AG04449 (cell line): ENCODE measurements at regions not wholly inside any gene's neighbourhood (a gene's known extent, or its start where the extent isn't known, plus 50 kb on each side); places are given as distances from the start of the nearest gene placed in this dataset.

Experiments used
- CTCF ChIA-PET: fragments of 350-600 bp; formaldehyde crosslinking; extraction: SDS; loops from one replicate; lab custom pipeline; 2021; ENCODE audit warnings: antibody characterized with exemption; lab: Yijun Ruan, JAX
- POLR2A ChIA-PET: fragments of 400-600, 350-600 bp; formaldehyde crosslinking; extraction: SDS; loops from one replicate; lab custom pipeline; 2020; ENCODE audit warnings: antibody characterized with exemption, inconsistent platforms; lab: Yijun Ruan, JAX
- DNase-seq: peaks from one replicate; pipeline ENCODE4 v3.0.0-alpha.2; 2010; ENCODE audit warnings: low read depth, low spot score
- H3K4me3 ChIP-seq: 2 replicates; pipeline ENCODE4 v1.5.1; 2011; ENCODE audit warnings: low read depth, mild to moderate bottlenecking, control low read depth, low read length
- TF ChIP-seq, protein P1 (sequence below): IDR thresholded peaks from one replicate; pipeline ENCODE4 v1.5.1; 2011; ENCODE audit warnings: mild to moderate bottlenecking, moderate library complexity, low read length, control low read depth, inconsistent platforms; ENCODE audit not compliant: insufficient read depth; ENCODE audit errors: missing control alignments

DNA sequence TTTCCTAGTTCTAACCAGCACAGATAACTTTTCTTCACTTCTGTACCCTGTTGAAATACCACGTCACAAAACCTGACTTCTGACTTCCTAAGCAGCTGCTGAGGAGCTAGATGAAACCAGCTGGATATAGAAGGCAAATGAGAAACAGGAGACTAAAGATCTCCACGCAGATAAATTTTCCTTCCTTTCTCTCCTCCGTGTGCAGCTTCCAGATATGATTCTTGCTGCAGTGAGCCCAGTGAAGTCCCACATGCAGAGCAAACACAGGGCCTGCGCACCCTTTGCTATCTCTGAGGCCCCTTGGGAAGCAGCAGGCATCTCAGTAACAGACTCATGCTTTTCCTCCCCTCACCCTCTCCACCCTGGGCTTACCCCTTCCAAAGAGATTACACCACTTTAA lies 1638.3 kb downstream of the MAT2B start:
- no peak for DNase-seq
- H3K4me3 ChIP-seq, result no peak overlapping the region
- TF ChIP-seq, protein P1, sequence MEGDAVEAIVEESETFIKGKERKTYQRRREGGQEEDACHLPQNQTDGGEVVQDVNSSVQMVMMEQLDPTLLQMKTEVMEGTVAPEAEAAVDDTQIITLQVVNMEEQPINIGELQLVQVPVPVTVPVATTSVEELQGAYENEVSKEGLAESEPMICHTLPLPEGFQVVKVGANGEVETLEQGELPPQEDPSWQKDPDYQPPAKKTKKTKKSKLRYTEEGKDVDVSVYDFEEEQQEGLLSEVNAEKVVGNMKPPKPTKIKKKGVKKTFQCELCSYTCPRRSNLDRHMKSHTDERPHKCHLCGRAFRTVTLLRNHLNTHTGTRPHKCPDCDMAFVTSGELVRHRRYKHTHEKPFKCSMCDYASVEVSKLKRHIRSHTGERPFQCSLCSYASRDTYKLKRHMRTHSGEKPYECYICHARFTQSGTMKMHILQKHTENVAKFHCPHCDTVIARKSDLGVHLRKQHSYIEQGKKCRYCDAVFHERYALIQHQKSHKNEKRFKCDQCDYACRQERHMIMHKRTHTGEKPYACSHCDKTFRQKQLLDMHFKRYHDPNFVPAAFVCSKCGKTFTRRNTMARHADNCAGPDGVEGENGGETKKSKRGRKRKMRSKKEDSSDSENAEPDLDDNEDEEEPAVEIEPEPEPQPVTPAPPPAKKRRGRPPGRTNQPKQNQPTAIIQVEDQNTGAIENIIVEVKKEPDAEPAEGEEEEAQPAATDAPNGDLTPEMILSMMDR, result no peak
- CTCF ChIA-PET, result no interaction called here
- POLR2A ChIA-PET, result no interaction called here

DNA sequence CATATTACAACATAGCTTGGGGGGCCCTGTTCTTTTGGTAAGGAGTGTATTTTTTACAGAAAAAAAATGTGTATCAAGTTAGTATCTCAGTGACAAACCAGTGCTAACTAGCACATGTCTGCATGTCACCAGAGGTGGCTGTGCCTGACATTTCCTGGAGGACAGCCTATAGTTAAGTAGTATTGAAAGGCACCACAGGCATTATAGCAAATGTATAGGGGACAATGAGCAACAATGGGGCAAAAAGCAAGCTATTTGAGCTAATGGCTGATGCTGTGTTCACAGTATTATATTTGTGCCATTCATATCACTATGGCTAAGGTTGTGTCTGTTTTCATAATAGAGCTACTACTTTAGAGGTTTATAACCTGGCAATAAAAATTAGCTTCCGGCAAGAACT lies 1644.0 kb downstream of the MAT2B start:
- POLR2A ChIA-PET, result no interaction called here
- no peak overlapping the region for H3K4me3 ChIP-seq
- no peak for DNase-seq

DNA sequence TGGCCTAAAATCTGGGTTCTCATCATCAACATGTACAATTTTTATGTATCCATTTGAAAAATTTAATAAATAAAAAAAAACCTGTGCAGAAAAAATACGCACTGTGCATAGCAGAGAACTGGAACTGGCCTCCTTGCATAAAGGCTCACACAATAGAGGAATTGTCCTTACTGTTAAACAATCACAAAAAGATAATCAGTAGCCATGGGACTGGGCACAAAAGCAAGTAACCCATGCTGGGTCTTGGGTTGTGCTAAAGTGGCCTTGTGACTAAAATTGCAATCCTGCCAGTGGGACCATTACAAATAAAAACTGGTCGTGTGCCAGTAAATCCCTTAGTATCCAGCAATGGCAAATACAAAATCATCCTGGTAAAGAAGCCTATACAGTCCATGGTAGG lies 1646.6 kb downstream of the MAT2B start:
- H3K4me3 ChIP-seq, result no peak overlapping the region
- no peak for DNase-seq
- ChIA-PET CTCF (no interaction called here), POLR2A (no interaction called here)
- TF ChIP-seq, protein P1, result no peak

More for the DNA sequence above, 1644.0 kb downstream of the MAT2B start:
- CTCF ChIA-PET, result no interaction called here
- TF ChIP-seq, protein P1, result no peak

DNA sequence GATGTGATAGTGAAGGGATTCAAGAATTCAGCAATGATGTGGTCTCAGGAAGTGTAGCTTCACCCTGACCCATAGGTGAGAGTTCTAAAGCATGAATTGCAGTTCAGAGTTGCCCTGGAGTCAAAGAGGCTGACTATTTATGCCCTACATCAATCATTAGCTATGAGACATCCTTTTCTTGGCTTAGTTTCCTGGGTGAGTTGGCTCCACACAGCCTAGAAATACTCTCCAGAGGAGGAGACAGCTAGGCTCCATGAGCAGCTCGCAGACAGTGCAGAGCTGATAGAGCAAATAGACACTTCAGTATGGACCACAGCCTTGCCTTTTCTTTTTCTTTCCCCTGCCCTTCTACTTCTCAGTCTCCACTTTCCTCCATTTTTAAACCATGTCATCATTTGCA lies 1651.8 kb downstream of the MAT2B start:
- no peak for DNase-seq
- ChIA-PET POLR2A (no interaction called here), CTCF (no interaction called here)
- TF ChIP-seq, protein P1, result no peak
- H3K4me3 ChIP-seq, result no peak overlapping the region

DNA sequence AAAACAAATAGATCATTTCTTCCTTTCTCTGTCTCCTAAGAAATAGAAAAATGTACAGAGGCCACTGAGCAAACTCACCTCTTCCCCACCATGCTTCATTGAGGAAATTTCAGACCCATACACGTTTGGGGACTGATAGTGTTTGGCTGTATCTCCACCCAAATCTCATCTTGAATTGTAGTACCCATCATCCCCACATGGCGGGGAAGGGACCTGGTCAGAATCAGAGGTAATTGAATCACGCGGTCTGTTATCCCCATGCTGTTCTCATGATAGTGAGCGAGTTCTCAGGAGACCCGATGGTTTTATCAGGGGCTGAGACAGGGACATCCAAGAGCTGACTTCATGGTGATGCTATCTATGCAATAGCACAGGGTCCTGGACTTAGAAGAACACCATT lies 1655.8 kb downstream of the MAT2B start:
- POLR2A ChIA-PET, result no interaction called here
- TF ChIP-seq, protein P1, result no peak
- DNase-seq, result no peak
- no peak overlapping the region for H3K4me3 ChIP-seq
- CTCF ChIA-PET, result no interaction called here

DNA sequence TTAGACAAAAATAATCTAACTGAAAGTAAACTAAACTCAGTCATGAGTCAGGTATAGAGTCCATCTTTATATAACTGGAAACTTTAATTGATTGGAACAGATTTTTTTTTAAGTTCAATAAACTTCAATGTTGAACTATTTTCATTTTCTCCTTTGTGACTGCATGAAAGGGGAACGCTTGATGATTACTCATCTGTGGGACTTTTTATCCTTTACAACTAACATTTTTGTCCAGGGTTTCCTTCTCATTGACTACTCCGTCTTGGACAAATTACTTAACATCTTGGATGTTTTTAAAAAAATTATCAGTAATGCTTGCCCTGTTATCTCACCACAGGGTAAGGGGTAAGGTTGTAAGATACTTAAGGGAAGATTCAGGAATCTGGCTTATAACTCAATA lies 1658.4 kb downstream of the MAT2B start:
- no peak for DNase-seq
- CTCF ChIA-PET, result no interaction called here
- H3K4me3 ChIP-seq, result no peak overlapping the region
- POLR2A ChIA-PET, result no interaction called here
- TF ChIP-seq, protein P1, result no peak

DNA sequence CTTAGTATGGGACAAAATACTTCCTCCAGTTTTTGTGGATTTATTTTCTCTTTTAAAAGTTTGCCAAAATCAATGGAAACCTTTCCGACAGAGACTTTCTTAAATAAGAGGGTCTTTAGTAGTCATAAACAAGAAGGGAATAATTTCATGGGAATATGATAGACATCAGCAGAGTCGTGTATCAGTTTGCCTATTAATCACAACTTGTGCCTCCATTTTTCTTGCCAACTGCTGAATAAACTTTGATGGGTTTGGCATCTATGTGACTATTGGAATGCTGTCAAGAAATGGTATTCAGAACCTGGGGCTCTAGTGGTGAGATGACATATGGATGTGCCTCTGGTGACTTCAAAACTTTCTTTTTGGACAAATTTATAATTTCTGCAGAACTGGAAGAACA lies 1668.2 kb downstream of the MAT2B start:
- TF ChIP-seq, protein P1, result no peak
- POLR2A ChIA-PET, result no interaction called here
- CTCF ChIA-PET, result no interaction called here
- H3K4me3 ChIP-seq, result no peak overlapping the region
- no peak for DNase-seq
